GM10266 (cell line): ENCODE measurements at regions not wholly inside any gene's neighbourhood (a gene's known extent, or its start where the extent isn't known, plus 50 kb on each side); places are given as distances from the start of the nearest gene placed in this dataset.

Experiments
- DNase-seq: peaks from one replicate; pipeline ENCODE4 v3.0.0; 2012; ENCODE audit errors: extremely low spot score
- CTCF ChIP-seq: IDR thresholded peaks from 2 replicates; pipeline ENCODE4 v1.5.1; 2012; ENCODE audit warnings: mild to moderate bottlenecking, low read depth; ENCODE audit not compliant: control insufficient read depth, insufficient read depth; ENCODE audit errors: missing control alignments

- no peak for DNase-seq
- TF ChIP-seq CTCF, result no peak
Measured at GRCh38 chr13:111533900-111534683, 213.7 kb downstream of the TEX29 start.

- DNase-seq, result no peak
- no peak for TF ChIP-seq CTCF
Measured at GRCh38 chr13:111534751-111535522, 214.5 kb downstream of the TEX29 start.

GRCh38 chr13:111535523-111535811 is 215.0 kb downstream of the TEX29 start:
- no peak for TF ChIP-seq CTCF
- no peak for DNase-seq

GRCh38 chr13:111536075-111536642 is 215.7 kb downstream of the TEX29 start:
- no peak for DNase-seq
- no peak for TF ChIP-seq CTCF

- no peak for DNase-seq
- no peak for TF ChIP-seq CTCF
Measured at GRCh38 chr13:111537115-111537728, 216.8 kb downstream of the TEX29 start.

- no peak for DNase-seq
- no peak for TF ChIP-seq CTCF
Measured at GRCh38 chr13:111537843-111538499, 217.5 kb downstream of the TEX29 start.
